Activated CD4-positive, alpha-beta T cell treated with anti-CD3 and anti-CD28 coated beads, Interleukin-2, amount 50 U/mL, for 48 hours (primary cell): ENCODE measurements at regions not wholly inside any gene's neighbourhood (a gene's known extent, or its start where the extent isn't known, plus 50 kb on each side); places are given as distances from the start of the nearest gene placed in this dataset.

Experiments used
- DNase-seq, 2 experiments: peaks; one replicate each; pipeline ENCODE4 v3.0.0-alpha.2; 2020

DNA sequence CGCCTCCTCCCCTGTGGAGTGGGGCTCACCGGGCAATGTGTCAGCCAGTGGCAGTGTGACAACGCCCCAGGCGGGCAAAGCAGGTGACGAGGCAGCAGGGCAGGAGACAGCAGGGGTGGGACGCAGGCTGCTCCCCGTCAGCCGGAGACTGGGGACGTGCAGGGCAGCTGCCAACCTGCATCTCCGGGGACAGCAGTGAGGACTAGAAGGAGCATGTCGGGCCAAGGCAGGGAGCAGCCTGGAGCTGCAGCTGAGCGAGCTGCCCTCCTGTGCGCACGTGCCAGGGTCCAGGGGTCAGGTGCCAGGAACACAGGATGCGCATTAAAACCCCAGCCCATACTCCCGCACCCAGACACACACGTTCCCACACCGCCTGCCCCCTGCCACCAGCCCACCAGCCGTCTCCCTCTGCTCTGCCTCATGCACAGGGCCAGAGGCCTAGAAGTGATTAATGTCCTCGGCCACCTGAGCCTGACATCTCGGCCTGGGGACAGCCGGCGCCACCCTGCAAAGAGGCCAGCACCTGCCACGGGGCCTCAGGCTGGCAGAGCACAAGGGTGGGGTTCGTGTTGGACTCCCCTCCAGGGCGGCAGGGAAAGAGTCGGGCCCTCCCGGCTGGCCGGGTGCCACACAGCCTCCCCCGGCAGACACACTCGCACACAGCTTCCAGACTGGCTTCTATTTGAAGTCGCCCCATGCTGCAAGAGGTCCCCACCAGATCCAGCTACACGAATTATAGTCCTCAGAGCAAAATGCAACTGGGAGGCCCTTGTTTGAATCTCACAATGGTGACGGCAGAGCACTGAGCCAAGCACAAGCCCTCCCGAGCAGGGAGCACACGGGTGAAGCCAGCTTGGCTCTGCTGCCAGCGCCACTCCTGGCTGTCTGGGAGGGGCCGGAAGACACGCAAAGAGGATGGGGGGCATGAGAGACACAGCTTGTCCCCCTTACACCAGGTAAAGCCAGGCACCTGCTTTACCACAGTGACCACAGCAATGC is 90.4 kb downstream of the RBFOX3 start:
- DNase-seq, result no peak

GRCh38 chr17:79519601-79520000 is 91.2 kb downstream of the RBFOX3 start:
- DNase-seq, result no peak

DNA sequence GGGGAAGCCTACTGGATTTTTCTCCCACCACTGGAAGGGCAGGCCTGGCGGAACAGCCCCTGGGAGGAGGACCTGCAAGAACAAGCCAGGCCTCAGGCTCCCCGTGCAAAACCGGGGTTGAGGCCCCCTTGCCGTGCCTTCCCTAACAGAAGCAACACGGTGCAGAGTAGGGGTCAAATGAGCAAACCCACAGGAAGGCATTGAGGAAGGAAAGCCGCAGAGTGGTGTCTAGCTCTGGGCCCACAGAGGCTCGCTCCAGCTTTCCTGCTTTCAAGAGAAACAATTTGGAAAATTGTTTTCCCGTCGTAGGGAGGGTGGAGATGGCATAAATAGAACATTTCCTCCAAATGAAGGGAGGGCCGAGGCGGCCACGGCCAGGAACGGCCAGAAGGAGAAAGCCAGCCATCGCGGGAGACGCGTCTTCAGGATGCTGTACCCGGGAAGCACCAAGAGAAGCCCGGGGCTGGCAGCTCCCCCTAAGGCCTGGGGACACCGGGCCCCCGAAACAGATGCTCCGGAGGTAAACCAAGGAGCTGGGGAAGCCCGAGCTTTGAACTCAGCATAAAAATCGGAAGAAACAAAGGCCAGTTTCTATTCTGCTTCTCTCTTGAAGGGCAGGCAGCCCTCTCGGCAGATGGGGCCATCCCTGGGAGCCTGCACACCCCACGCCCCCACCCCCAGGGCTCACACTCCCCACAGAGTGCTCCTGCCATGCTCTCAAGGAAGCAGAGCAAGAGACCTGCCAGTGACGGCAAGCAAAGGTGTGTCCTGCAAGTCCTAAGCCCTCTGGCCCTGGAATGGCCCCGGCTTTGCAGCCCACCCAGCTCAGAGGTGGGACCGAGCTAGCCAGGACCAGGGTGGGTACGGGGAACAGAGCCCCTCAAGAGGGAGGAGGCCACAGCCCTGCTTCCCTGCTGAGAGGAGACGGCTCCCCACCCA is 92.0 kb downstream of the RBFOX3 start:
- no peak for DNase-seq

GRCh38 chr17:79517827-79518584 is 92.8 kb downstream of the RBFOX3 start:
- no peak for DNase-seq

DNA sequence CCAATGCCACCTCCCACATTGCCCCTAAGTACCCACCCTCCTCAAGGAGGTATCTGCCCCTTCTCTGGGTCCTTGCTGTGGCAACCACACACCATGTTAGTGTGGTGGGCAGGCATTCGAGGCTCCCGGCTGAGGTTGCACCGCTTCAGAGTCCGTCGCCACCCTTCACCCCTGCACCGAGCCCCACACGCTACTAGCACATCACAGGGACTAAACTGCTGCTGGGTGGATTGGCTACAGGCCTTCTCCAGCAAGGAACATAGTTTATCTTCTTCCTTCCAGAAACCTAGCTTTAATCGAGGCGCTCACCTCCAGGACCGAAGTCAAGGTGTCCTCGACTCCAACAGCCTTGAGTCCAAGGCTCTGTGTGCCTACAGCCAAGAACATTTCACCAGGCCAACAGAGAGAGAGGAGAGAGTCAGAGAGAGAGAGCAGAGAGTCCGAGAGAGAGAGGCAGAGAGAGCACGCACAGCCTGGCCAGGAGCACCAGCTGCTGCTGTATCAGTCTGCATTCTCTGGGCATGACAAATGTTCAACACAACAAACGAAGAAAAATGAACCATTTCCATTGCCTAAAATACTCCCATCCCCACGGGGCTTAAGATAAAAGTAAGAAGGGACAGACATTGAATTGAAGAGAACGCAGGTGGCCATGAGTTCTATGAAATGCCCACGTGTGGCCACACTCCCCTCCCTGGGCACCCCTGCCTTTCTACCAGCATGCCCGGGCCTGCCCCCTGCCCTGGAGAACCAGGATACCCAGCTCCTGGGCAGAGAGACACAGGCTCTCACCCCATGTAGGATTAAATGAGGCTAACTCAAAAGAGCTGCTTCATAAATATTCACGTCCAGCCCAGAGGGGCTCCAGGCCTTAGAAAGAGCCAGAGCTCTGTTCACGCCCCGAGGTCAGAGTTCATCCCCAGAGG is 94.9 kb downstream of the RBFOX3 start:
- DNase-seq, result no peak

DNA sequence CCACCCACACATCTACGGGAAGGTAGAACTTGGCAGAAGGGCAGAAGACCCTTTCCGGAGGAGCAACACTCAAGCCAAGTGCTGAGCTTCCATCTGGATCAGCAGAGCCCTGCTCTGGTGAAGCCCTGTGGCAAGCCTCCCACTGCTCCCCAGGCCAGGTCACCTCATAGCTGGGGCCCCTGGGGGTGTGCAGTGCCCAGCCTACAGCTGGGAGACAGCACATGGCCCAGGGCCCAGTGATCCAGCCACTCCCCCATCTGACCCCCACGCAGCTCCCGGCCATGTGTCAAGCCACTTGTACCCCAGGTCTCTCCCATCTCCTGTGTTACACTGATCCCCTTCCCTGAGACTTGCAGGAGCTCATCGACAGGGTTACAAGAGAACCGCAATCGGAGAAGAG is 95.7 kb downstream of the RBFOX3 start:
- no peak for DNase-seq

- no peak for DNase-seq
Measured at GRCh38 chr17:79513820-79514535, 96.9 kb downstream of the RBFOX3 start.

GRCh38 chr17:79513206-79513605 is 97.6 kb downstream of the RBFOX3 start:
- no peak for DNase-seq

- no peak for DNase-seq
Measured at GRCh38 chr17:79511471-79511870, 99.4 kb downstream of the RBFOX3 start.

GRCh38 chr17:79510071-79510470 is 100.8 kb downstream of the RBFOX3 start:
- no peak for DNase-seq

DNA sequence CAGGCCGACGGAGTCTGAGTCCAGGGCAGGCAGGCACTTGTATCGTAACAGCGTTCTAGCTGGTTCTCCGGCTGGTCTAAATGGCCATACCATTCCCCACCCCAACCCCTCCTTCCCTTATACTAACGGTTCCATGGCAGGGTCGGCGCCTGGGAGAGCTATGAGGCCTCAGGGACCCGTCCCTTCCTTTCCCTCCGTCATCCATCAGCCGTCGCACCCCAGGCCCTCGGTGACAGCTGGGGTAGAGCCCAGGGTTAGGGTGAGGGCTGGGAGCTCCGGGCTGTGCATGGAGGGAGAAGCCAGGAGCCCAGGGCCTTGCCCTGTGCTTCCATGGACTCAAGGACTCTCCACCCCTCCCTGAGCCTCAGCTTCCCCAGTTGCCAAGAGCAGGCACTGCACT is 101.4 kb downstream of the RBFOX3 start:
- no peak for DNase-seq

GRCh38 chr17:79509008-79509407 is 101.8 kb downstream of the RBFOX3 start:
- DNase-seq, result no peak

- DNase-seq, result no peak
Measured at GRCh38 chr17:79508291-79508716, 102.5 kb downstream of the RBFOX3 start.

DNA sequence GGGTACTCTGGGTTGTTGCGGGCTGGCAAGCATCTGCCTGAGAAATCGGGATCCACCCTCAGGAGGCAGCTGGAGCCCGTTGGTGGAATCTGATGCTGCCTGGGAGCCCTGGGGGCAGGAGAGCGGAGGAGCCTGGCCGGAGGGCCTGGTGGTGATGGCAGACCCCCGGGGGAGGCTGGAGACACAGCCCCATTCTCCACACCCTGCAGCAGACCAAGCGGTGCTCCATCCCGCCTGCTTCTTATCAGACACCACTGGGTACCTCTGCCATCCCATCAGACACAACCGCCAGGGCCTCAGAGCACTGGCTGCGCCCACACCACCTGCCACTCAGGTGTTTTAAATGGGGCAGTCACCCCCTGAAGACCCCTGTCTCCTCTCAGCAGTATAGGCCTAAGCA is 103.9 kb downstream of the RBFOX3 start:
- no peak for DNase-seq

DNA sequence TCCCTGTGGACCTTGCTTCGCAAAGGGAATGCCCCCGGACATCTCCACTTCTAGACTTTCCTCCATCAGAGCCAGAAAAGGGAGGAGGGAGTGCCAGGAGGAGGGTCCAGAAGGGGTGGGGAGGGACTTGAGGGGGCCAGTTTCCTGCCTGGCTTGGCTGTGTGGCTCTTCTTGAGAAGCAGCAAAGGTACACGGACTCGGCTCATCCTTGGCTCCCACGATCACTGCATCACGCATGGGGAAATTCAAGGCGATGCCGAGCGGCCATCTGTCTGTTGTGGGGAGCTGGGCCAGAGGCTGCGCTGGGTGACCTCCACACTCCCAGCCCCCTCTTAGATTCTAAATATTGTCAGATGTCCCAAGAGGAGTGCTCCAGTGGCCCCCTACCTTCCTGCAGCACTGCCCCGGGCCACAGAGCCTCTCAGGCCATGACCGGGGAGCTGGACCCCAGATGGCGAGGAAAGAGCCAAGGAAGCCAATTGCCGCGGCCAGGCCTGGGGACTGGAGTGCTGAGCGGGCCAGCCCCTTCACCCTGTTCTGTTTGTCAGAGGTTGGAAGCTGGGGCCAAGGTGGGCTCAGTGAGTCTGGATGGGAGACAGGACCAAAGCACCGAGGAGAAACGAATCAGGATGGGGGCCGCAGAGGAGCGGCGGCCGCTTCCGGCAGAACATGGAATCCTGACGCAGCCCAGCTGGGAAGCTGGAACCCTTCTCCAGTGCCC is 104.5 kb downstream of the RBFOX3 start:
- no peak for DNase-seq

GRCh38 chr17:79505199-79505598 is 105.7 kb downstream of the RBFOX3 start:
- DNase-seq, result no peak

DNA sequence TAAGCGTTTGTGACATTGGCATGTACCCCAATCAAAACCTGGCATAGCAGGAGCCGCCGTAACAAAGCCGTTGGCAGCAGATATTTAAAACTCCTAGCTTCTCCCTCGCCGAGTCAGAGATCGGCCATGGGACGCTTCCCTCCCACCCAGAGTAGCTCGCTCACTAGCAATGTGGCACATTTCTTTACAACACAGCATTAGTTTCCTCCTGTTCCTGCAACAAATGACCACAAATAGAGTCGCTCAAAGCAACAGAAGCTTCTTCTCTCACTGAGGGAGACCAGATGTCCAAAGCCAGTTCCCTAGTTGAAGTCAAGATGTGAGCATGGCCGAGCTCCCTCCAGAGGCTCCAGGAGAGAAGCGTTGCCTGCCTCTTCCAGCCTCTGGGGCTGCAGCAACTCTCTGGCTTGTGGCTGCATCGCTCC is 106.7 kb downstream of the RBFOX3 start:
- no peak for DNase-seq

DNA sequence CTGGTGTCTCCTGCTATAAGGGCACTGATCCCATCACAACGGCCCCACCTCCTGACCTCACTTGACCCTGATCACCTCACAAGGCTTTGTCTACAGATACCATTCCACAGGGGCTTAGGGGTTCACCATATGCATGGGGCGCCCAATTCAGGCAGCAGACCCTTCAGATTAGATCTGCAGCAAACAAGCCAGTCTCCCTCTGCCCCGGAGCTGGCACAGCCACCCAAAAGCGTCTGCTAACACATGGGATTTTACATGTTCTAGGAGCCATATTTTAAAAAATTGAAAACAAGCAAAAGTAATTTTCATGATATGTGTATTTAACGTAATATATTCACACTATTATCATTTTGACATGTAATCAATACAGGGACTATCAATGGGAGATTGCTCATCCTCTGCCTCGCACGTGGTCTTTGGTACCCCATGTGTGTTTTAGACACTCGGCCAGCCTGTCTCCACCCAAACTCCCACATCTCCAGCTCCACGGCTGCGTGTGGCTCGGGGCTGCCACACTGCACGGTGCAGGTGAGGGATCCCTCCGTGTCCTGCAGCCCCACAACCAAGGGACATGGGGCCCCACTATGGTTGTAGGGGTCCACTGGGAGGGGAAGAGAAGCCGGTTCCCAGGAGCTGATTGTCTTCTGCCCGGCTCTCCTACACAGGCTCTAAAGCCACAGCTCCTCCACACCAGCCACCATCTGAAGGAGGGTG is 107.6 kb downstream of the RBFOX3 start:
- DNase-seq, result no peak

DNA sequence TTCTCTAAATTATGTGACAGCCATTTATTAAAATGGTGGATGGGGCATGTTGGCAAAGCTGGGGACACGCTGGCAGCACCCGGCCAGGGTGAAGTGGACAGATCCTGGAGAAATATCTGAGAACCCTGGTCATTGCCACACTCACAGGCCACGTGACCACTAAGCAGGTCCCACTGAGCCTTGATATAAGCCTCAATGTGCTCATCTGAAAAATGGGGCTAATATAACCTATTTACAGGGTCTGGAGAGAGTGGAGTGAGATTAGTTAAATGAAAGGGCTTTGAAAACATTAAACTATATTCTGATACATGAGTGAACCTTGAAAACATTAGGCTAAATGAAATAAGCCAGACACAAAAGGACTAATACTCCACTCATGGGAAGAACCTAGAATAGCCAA is 108.9 kb downstream of the RBFOX3 start:
- DNase-seq, result no peak
